ENCODE measurements at regions not wholly inside any gene's neighbourhood (a gene's known extent, or its start where the extent isn't known, plus 50 kb on each side); places are given as distances from the start of the nearest gene placed in this dataset.
A peak's percentile ranks its signal among the peaks of the same experiment; 100 is the strongest.
"Not testable (repeated sequence)": the region's sequence is repeated elsewhere in the genome, so short reads cannot be mapped to it uniquely, and the experiment has no call there.

- Mint-ChIP-seq H3K9me3 (peaks cover 3% of the 10 kb centered on the region), H3K27ac (no peak overlapping the region), H3K4me3 (no peak overlapping the region), H3K4me1 (peaks cover 21% of the 10 kb centered on the region), H3K27me3 (ENCODE audit: low read depth) (peaks cover 1% of the 10 kb centered on the region), H3K36me3 (no peaks in the 10 kb centered on the region)
- DNase-seq (ENCODE audit: low spot score in 2 of 2, unreplicated experiment in 2 of 2): no peak
- no peak for TF ChIP-seq CTCF (IDR thresholded peaks at IDR 0.05; ENCODE audit: unreplicated experiment)
Measured at GRCh38 chr21:32087447-32087846, 191.4 kb downstream of the MIS18A start.

- TF ChIP-seq CTCF (IDR thresholded peaks at IDR 0.05; ENCODE audit: unreplicated experiment): no peak
- no peaks in the 10 kb centered on the region for H3K36me3 Mint-ChIP-seq
- H3K4me3 Mint-ChIP-seq: no peak overlapping the region
- H3K9me3 Mint-ChIP-seq: peaks cover 3% of the 10 kb centered on the region
- H3K4me1 Mint-ChIP-seq: peaks cover 12% of the 10 kb centered on the region
- peaks cover 1% of the 10 kb centered on the region for H3K27me3 Mint-ChIP-seq (ENCODE audit: low read depth)
- DNase-seq (ENCODE audit: low spot score in 2 of 2, unreplicated experiment in 2 of 2): no peak
- H3K27ac Mint-ChIP-seq: peak overlapping the region; percentile 53
Measured at GRCh38 chr21:32083197-32083596, 195.7 kb downstream of the MIS18A start.

- H3K27me3 Mint-ChIP-seq (ENCODE audit: low read depth): peaks cover 1% of the 10 kb centered on the region
- no peak for TF ChIP-seq CTCF (IDR thresholded peaks at IDR 0.05; ENCODE audit: unreplicated experiment)
- no peak for DNase-seq (ENCODE audit: low spot score in 2 of 2, unreplicated experiment in 2 of 2)
- H3K27ac Mint-ChIP-seq: no peak overlapping the region
- H3K9me3 Mint-ChIP-seq: peaks cover 3% of the 10 kb centered on the region
- no peak overlapping the region for H3K4me3 Mint-ChIP-seq
- no peaks in the 10 kb centered on the region for H3K36me3 Mint-ChIP-seq
- peaks cover 14% of the 10 kb centered on the region for H3K4me1 Mint-ChIP-seq
Measured at GRCh38 chr21:32082466-32082865, 196.4 kb downstream of the MIS18A start.

GRCh38 chr21:32073593-32073992, 200.8 kb downstream of the HUNK start:
- Mint-ChIP-seq H3K4me3 (no peak overlapping the region), H3K36me3 (no peaks in the 10 kb centered on the region), H3K9me3 (peaks cover 6% of the 10 kb centered on the region), H3K4me1 (peaks cover 19% of the 10 kb centered on the region), H3K27ac (no peak overlapping the region), H3K27me3 (ENCODE audit: low read depth) (no peaks in the 10 kb centered on the region)
- DNase-seq (ENCODE audit: low spot score in 2 of 2, unreplicated experiment in 2 of 2): peak in 1 of 2 experiments; percentile 9
- TF ChIP-seq CTCF (IDR thresholded peaks at IDR 0.05; ENCODE audit: unreplicated experiment): no peak

GRCh38 chr21:32073190-32073589, 200.4 kb downstream of the HUNK start:
- H3K36me3 Mint-ChIP-seq: no peaks in the 10 kb centered on the region
- peaks cover 19% of the 10 kb centered on the region for H3K4me1 Mint-ChIP-seq
- H3K4me3 Mint-ChIP-seq: no peak overlapping the region
- peaks cover 6% of the 10 kb centered on the region for H3K9me3 Mint-ChIP-seq
- DNase-seq (ENCODE audit: low spot score in 2 of 2, unreplicated experiment in 2 of 2): peak in 1 of 2 experiments; percentile 2
- no peak overlapping the region for H3K27ac Mint-ChIP-seq
- H3K27me3 Mint-ChIP-seq (ENCODE audit: low read depth): no peaks in the 10 kb centered on the region
- TF ChIP-seq CTCF (IDR thresholded peaks at IDR 0.05; ENCODE audit: unreplicated experiment): no peak

GRCh38 chr21:32071620-32072019, 198.8 kb downstream of the HUNK start:
- peak overlapping the region; percentile 89 for H3K27ac Mint-ChIP-seq
- DNase-seq (ENCODE audit: low spot score in 2 of 2, unreplicated experiment in 2 of 2): peak in 1 of 2 experiments; percentile 9
- H3K4me1 Mint-ChIP-seq: peaks cover 11% of the 10 kb centered on the region
- H3K9me3 Mint-ChIP-seq; H3K27me3 Mint-ChIP-seq (ENCODE audit: low read depth); H3K36me3 Mint-ChIP-seq; H3K4me3 Mint-ChIP-seq: not testable (repeated sequence)
